Activated naive CD4-positive, alpha-beta T cell treated with anti-CD3 and anti-CD28 coated beads for 36 hours (primary cell): ENCODE measurements at regions not wholly inside any gene's neighbourhood (a gene's known extent, or its start where the extent isn't known, plus 50 kb on each side); places are given as distances from the start of the nearest gene placed in this dataset.
A peak's percentile ranks its signal among the peaks of the same experiment; 100 is the strongest.
"Not testable (repeated sequence)": the region's sequence is repeated elsewhere in the genome, so short reads cannot be mapped to it uniquely, and the experiment has no call there.

Source experiments
- CTCF ChIA-PET: fragments of 350-600 bp; sonication (Branson Sonifier 250); formaldehyde crosslinking; loops from one replicate; lab custom pipeline; 2021; ENCODE audit warnings: antibody characterized with exemption; lab: Charles Lee
- DNase-seq: peaks from one replicate; pipeline ENCODE4 v3.0.0-alpha.2; 2020
- H3K27ac Mint-ChIP-seq: one replicate; pipeline ENCODE4 v1.8.0; 2021; ENCODE audit warnings: mild to moderate bottlenecking, mixed read lengths
- H3K27me3 Mint-ChIP-seq: one replicate; pipeline ENCODE4 v1.8.0; 2021; ENCODE audit warnings: low read depth, mixed read lengths
- H3K36me3 Mint-ChIP-seq: one replicate; pipeline ENCODE4 v1.8.0; 2021; ENCODE audit warnings: low read depth, mixed read lengths
- H3K4me1 Mint-ChIP-seq: one replicate; pipeline ENCODE4 v1.8.0; 2021; ENCODE audit warnings: low read depth, mixed read lengths
- H3K4me3 Mint-ChIP-seq: one replicate; pipeline ENCODE4 v1.8.0; 2021; ENCODE audit warnings: mild to moderate bottlenecking, moderate library complexity, mixed read lengths
- H3K9me3 Mint-ChIP-seq: one replicate; pipeline ENCODE4 v1.8.0; 2021; ENCODE audit warnings: mixed read lengths
- intact Hi-C: fragments of 100-400 bp; cut with micrococcal nuclease; formaldehyde crosslinking; loops from one replicate; pipeline ENCODE4 v1.15.1; 2023

DNA sequence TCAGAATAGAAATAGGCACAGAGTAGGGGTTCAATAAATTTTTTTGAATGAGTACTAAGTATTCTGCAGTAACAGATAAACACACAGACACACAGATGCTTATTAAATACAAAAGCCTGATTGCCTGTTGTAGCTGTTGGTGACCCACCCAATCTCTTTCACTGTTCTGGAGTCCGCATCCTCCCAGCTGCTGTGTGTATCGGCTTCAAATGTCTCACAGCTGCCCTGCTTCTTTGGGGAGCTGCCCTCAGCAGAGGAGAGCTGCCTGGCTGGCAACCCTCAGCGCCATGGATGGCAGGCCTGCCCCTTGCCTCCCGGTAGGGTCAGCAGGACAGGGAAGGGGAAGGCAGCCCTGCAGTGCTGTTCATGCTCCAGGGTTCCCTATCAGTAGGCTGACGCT, 50.5 kb upstream of the PRNP start:
- intact Hi-C loops, result no loop called here
- no peaks in the 10 kb centered on the region for H3K9me3 Mint-ChIP-seq
- CTCF ChIA-PET, result no interaction called here
- H3K27ac Mint-ChIP-seq, result no peak overlapping the region
- no peaks in the 10 kb centered on the region for H3K4me1 Mint-ChIP-seq
- no peak for DNase-seq
- no peak overlapping the region for H3K4me3 Mint-ChIP-seq
- H3K36me3 Mint-ChIP-seq, result no peaks in the 10 kb centered on the region
- no peaks in the 10 kb centered on the region for H3K27me3 Mint-ChIP-seq

DNA sequence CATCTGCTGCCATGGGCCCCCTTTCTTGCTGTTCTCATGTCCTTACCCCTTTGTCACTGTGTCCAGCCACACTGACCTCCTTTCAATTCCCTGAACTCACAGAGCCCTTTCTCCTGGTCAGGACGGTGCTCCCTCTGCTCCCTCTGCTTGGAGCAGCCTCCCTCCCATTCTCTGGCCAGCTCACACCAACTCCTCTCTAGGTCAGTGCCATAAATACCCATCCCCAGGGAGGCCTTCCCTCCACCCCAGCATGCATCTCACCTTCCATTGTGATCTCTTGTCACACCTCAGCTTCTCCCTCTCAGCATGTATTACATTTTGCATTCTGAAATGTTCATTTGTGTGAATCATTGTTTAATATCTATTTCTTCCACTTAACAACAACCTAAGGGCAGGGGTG, 50.9 kb upstream of the PRNP start:
- Mint-ChIP-seq H3K9me3 (no peaks in the 10 kb centered on the region), H3K36me3 (no peaks in the 10 kb centered on the region), H3K27me3 (no peaks in the 10 kb centered on the region), H3K4me1 (no peaks in the 10 kb centered on the region), H3K4me3 (no peak overlapping the region), H3K27ac (no peak overlapping the region)
- DNase-seq, result no peak
- CTCF ChIA-PET, result no interaction called here
- intact Hi-C loops, result no loop called here

DNA sequence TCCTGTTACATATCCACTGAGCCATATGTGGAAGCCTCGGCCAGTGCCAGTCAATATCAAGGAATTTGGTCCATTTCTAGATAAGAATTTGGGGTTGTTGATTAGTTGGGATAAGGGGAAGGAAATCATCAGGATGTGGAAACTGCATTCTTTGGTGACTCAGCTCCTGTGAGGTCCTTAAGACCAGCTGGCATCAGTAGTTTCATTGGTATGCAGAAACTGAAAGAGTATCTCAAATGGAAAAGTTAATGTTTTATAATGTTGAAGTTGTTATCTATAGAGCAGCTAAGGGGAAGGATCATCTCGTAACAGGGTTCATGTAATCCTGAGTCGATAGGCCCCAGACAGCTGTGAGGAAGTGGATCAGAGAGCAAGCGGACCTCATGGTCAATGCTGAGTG, 52.5 kb upstream of the PRNP start:
- Mint-ChIP-seq H3K9me3 (no peaks in the 10 kb centered on the region), H3K27me3 (no peaks in the 10 kb centered on the region), H3K36me3 (no peaks in the 10 kb centered on the region), H3K27ac (no peak overlapping the region), H3K4me3 (no peak overlapping the region), H3K4me1 (no peaks in the 10 kb centered on the region)
- CTCF ChIA-PET, result interaction anchor here (0.6 kb wide), 1 partner anchor 409 kb away, joined by 3 read pairs; no protein-coding TSS in a partner anchor
- intact Hi-C loops, result no loop called here
- no peak for DNase-seq

DNA sequence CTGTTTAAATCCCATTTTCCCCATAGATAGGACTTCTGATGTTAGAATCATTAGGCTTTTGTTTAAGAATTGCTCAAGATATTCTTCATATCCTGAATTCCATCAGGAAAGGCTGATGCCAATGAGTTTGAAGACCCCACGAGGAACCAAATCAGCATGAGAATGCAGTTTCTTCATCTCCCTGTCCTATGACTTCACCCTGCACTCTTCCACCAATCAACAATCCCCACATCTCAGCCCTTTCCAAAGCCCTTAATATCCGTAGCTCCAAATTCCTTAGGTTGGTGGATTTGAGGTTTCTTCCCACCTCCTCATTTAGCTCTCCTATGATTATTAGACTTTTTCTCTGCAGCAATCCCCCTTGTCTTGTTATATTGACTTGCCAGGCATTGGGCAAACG, 52.9 kb upstream of the PRNP start:
- intact Hi-C loops, result no loop called here
- CTCF ChIA-PET, result interaction anchor here (0.6 kb wide), 1 partner anchor 408 kb away, joined by 3 read pairs; no protein-coding TSS in a partner anchor
- H3K9me3 Mint-ChIP-seq, result no peaks in the 10 kb centered on the region
- no peak for DNase-seq
- H3K27me3 Mint-ChIP-seq, result no peaks in the 10 kb centered on the region
- no peak overlapping the region for H3K27ac Mint-ChIP-seq
- H3K4me3 Mint-ChIP-seq, result no peak overlapping the region
- H3K4me1 Mint-ChIP-seq, result no peaks in the 10 kb centered on the region
- H3K36me3 Mint-ChIP-seq, result no peaks in the 10 kb centered on the region

- no peaks in the 10 kb centered on the region for H3K27me3 Mint-ChIP-seq
- CTCF ChIA-PET, result no interaction called here
- no peaks in the 10 kb centered on the region for H3K36me3 Mint-ChIP-seq
- no peak overlapping the region for H3K27ac Mint-ChIP-seq
- H3K9me3 Mint-ChIP-seq, result no peaks in the 10 kb centered on the region
- DNase-seq, result no peak
- no peak overlapping the region for H3K4me3 Mint-ChIP-seq
- no peaks in the 10 kb centered on the region for H3K4me1 Mint-ChIP-seq
- intact Hi-C loops, result no loop called here
Observed at GRCh38 chr20:4632876-4633275, 53.4 kb upstream of the PRNP start.

DNA sequence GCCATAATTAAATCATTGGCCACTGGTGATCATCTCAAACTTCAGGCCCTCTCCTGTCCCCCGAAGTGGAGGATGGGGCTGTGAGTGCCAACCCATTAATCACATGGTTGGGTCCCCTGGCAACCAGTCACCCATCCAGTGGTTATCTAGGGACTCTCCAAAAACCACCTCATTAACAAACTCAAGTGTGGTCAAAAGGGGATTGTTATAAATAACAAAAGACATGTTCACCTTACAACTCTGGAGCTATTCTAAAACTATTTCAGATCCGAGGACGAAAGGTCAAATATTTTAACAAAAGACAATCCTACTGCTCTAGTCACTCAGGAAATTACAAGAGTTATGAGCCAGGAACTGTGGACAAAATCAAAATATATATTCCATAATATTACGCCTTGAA, 60.0 kb upstream of the PRNP start:
- Mint-ChIP-seq H3K27me3 (peaks cover 7% of the 10 kb centered on the region), H3K4me3 (no peak overlapping the region), H3K4me1 (no peaks in the 10 kb centered on the region), H3K27ac (no peak overlapping the region), H3K9me3 (peaks cover 3% of the 10 kb centered on the region), H3K36me3 (no peaks in the 10 kb centered on the region)
- intact Hi-C loops, result no loop called here
- CTCF ChIA-PET, result interaction anchor here (0.7 kb wide), 2 partner anchors 111 to 379 kb away, joined by 3 read pairs; no protein-coding TSS in a partner anchor
- DNase-seq, result no peak

DNA sequence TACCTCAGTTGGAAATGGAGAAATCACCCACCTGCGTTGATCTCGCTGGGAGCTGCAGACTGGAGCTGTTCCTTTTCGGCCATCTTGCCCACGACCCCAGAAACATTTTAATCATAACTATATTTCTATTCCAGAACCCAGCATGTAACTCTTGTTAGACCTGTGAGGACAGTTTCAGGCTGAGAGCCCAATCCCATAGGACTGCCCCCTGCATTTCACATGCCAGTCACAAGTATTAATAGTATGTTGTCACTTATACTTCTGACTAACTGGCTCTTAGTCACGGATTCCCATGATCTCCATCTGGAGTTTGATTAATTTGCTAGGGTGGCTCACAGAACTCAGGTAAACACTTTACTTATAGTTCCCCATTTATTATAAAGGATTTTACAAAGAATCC, 60.6 kb upstream of the PRNP start:
- intact Hi-C loops, result no loop called here
- CTCF ChIA-PET, result no interaction called here
- H3K27ac Mint-ChIP-seq, result no peak overlapping the region
- no peak overlapping the region for H3K4me3 Mint-ChIP-seq
- no peaks in the 10 kb centered on the region for H3K4me1 Mint-ChIP-seq
- H3K9me3 Mint-ChIP-seq, result peaks cover 3% of the 10 kb centered on the region
- H3K36me3 Mint-ChIP-seq, result no peaks in the 10 kb centered on the region
- no peak for DNase-seq
- H3K27me3 Mint-ChIP-seq, result peaks cover 7% of the 10 kb centered on the region

GRCh38 chr20:4624675-4625336, 61.5 kb upstream of the PRNP start:
- H3K36me3 Mint-ChIP-seq, CTCF ChIA-PET, H3K4me1 Mint-ChIP-seq, DNase-seq, H3K27ac Mint-ChIP-seq, H3K9me3 Mint-ChIP-seq, H3K27me3 Mint-ChIP-seq, intact Hi-C loops, H3K4me3 Mint-ChIP-seq: not testable (repeated sequence)

DNA sequence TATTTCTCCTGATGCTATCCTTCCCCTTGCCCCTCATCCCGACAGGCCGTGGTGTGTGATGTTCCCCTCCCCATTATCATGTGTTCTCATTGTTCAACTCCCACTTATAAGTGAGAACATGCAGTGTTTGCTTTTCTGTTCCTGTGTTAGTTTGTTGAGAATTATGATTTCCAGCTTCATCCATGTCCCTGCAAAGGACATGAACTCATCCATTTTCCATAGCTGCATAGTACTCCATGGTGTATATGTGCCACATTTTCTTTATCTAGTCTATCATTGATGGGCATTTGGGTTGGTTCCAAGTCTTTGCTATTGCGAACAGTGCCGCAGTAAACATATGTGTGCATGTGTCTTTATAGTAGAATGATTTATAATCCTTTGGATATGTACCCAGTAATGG, 67.1 kb upstream of the PRNP start:
- intact Hi-C loops, CTCF ChIA-PET: not testable (repeated sequence)

DNA sequence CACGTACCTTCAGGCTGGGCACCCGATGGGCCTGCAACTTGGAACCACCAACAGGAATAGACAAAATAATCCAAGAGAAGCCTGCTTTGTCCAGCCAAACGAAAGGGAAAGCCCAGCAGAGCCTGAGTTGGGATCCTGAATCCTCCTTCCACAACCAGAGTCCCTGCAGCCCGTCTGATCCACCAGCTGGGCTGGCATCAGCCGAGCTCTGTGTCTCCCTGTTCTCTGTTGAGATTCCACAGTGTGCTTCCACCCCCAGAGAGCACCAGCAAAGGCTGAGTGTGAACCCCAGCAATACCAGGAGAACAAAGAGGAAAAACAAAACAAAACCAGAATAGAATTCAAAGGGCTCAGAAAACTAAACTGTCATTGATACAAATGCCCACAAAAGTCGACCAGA, 68.8 kb upstream of the PRNP start:
- Mint-ChIP-seq H3K9me3 (peaks cover 3% of the 10 kb centered on the region), H3K36me3 (no peaks in the 10 kb centered on the region), H3K27me3 (peaks cover 9% of the 10 kb centered on the region), H3K4me1 (peaks cover 2% of the 10 kb centered on the region), H3K27ac (no peak overlapping the region), H3K4me3 (no peak overlapping the region)
- no peak for DNase-seq
- CTCF ChIA-PET, result interaction anchor here (1.5 to 2.1 kb wide), 2 partner anchors 103 to 123 kb away, joined by 4 to 5 read pairs; no protein-coding TSS in a partner anchor
- intact Hi-C loops, result no loop called here

More for the DNA sequence above, 67.1 kb upstream of the PRNP start:
- not testable (repeated sequence) for DNase-seq, H3K36me3 Mint-ChIP-seq, H3K9me3 Mint-ChIP-seq, H3K27ac Mint-ChIP-seq, H3K4me3 Mint-ChIP-seq, H3K4me1 Mint-ChIP-seq
- peaks cover 15% of the 10 kb centered on the region for H3K27me3 Mint-ChIP-seq

GRCh38 chr20:4617019-4617418, 69.2 kb upstream of the PRNP start:
- H3K4me3 Mint-ChIP-seq, result no peak overlapping the region
- H3K27me3 Mint-ChIP-seq, result peaks cover 7% of the 10 kb centered on the region
- H3K36me3 Mint-ChIP-seq, result no peaks in the 10 kb centered on the region
- intact Hi-C loops, result no loop called here
- no peak overlapping the region for H3K27ac Mint-ChIP-seq
- peaks cover 2% of the 10 kb centered on the region for H3K4me1 Mint-ChIP-seq
- CTCF ChIA-PET, result interaction anchor here (1.5 to 2.1 kb wide), 2 partner anchors 103 to 124 kb away, joined by 4 to 5 read pairs; no protein-coding TSS in a partner anchor
- no peak for DNase-seq
- no peaks in the 10 kb centered on the region for H3K9me3 Mint-ChIP-seq

- CTCF ChIA-PET, result interaction anchor here (0.6 to 1.6 kb wide), 13 partner anchors 11 to 428 kb away, joined by 3 to 17 read pairs (median 4); partner anchors contain the start of gene PRND
- intact Hi-C loops, result loop anchor here (1.0 kb wide), 1 partner anchor 106 kb away; no protein-coding TSS in a partner anchor
- peak; percentile 84 for DNase-seq
- H3K4me3 Mint-ChIP-seq, result no peak overlapping the region
- H3K9me3 Mint-ChIP-seq, result no peaks in the 10 kb centered on the region
- H3K27me3 Mint-ChIP-seq, result no peaks in the 10 kb centered on the region
- H3K36me3 Mint-ChIP-seq, result no peaks in the 10 kb centered on the region
- no peak overlapping the region for H3K27ac Mint-ChIP-seq
- peaks cover 2% of the 10 kb centered on the region for H3K4me1 Mint-ChIP-seq
Observed at GRCh38 chr20:4613718-4614620, 72.3 kb upstream of the PRNP start.
